HG02571 (cell line): ENCODE measurements at regions not wholly inside any gene's neighbourhood (a gene's known extent, or its start where the extent isn't known, plus 50 kb on each side); places are given as distances from the start of the nearest gene placed in this dataset.
"Not testable (repeated sequence)": the region's sequence is repeated elsewhere in the genome, so short reads cannot be mapped to it uniquely, and the experiment has no call there.

ENCODE experiments used
- ATAC-seq: cut with Tn5 transposase; IDR thresholded peaks from one replicate; pipeline ENCODE4 v1.9.1; 2021; ENCODE audit warnings: mild to moderate bottlenecking, moderate library complexity; ENCODE audit not compliant: unreplicated experiment

GRCh38 chr18:14190776-14191442 is 58.7 kb upstream of the ZNF519 start:
- peak; percentile 76 for ATAC-seq

GRCh38 chr18:14189858-14190257 is 57.6 kb upstream of the ZNF519 start:
- ATAC-seq = no peak

- ATAC-seq = not testable (repeated sequence)
These were observed 56.6 kb upstream of the ZNF519 start for GRCh38 chr18:14188751-14189406.
